ENCODE measurements at regions not wholly inside any gene's neighbourhood (a gene's known extent, or its start where the extent isn't known, plus 50 kb on each side); places are given as distances from the start of the nearest gene placed in this dataset.

DNA sequence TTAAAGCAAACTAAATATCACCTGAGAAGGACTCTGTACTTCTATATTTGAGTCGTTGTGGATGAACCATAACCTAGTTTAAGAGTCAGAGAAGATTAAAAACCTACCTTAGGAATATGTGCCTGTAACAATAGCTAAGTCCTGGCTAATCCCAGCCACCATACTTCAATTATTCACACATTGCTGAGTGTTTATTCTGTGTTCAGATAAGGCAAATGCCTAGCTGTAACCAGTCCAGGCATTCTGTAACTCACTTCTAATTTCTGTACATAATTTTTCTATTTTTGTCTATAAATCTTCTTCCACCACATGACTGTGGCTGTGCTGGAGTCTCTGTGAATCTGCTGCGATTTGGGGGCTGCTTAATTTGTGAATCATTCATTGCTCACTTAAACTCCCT is 441.9 kb upstream of the ADAMTS5 start:
- Histone ChIP-seq H3K27ac (no peak overlapping the region), H3K4me1 (peaks cover 0 to 5% (median 0%) of the 10 kb centered on the region in 4 donors), H3K27me3 (no peaks in the 10 kb centered on the region), H3K9me3 (no peaks in the 10 kb centered on the region), H3K4me3 (no peak overlapping the region), H3K36me3 (no peaks in the 10 kb centered on the region)
- TF ChIP-seq, protein P1, sequence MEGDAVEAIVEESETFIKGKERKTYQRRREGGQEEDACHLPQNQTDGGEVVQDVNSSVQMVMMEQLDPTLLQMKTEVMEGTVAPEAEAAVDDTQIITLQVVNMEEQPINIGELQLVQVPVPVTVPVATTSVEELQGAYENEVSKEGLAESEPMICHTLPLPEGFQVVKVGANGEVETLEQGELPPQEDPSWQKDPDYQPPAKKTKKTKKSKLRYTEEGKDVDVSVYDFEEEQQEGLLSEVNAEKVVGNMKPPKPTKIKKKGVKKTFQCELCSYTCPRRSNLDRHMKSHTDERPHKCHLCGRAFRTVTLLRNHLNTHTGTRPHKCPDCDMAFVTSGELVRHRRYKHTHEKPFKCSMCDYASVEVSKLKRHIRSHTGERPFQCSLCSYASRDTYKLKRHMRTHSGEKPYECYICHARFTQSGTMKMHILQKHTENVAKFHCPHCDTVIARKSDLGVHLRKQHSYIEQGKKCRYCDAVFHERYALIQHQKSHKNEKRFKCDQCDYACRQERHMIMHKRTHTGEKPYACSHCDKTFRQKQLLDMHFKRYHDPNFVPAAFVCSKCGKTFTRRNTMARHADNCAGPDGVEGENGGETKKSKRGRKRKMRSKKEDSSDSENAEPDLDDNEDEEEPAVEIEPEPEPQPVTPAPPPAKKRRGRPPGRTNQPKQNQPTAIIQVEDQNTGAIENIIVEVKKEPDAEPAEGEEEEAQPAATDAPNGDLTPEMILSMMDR (IDR thresholded peaks at IDR 0.05), result no peak
- TF ChIP-seq POLR2A (IDR thresholded peaks at IDR 0.05) (no peak), EP300 (IDR thresholded peaks at IDR 0.05) (no peak), POLR2AphosphoS5 (IDR thresholded peaks at IDR 0.05) (no peak)
- WGBS, 2 donors, result 54 to 64% methylated on average over 2 of the region's 2 CpGs
- ATAC-seq (ENCODE audit: low FRiP score in 2 of 2) (no peak), DNase-seq (no peak)

DNA sequence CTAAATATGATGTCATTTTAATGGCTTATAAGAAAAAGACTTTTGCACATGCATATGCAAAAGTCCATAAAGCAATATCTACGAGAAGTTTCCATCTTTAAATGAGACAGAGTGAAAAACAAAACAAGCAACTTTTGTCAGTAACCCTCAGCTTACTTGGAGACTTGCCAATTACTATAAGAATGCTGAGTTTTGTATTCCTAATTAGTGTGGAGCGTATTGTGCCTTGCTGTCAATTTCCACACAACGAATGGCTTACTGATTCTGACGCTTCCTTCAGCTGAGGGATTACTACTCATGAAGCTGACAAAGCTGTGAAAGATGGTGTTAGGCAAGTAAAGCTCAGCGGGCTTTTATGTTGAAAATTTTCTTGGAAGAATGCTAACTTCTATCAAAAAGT is 440.4 kb upstream of the ADAMTS5 start:
- WGBS, 2 donors, result 64 to 68% methylated on average over 5 of the region's 5 CpGs
- Histone ChIP-seq H3K36me3 (no peaks in the 10 kb centered on the region), H3K27ac (no peak overlapping the region), H3K9me3 (no peaks in the 10 kb centered on the region), H3K4me3 (no peak overlapping the region), H3K27me3 (no peaks in the 10 kb centered on the region), H3K4me1 (peaks cover 0 to 5% (median 0%) of the 10 kb centered on the region in 4 donors)
- ATAC-seq (ENCODE audit: low FRiP score in 2 of 2) (no peak), DNase-seq (no peak)
- no peak for TF ChIP-seq EP300 (IDR thresholded peaks at IDR 0.05)
- TF ChIP-seq, protein P1 (IDR thresholded peaks at IDR 0.05), result no peak
- TF ChIP-seq POLR2AphosphoS5 (IDR thresholded peaks at IDR 0.05), result no peak
- no peak for TF ChIP-seq POLR2A (IDR thresholded peaks at IDR 0.05)

DNA sequence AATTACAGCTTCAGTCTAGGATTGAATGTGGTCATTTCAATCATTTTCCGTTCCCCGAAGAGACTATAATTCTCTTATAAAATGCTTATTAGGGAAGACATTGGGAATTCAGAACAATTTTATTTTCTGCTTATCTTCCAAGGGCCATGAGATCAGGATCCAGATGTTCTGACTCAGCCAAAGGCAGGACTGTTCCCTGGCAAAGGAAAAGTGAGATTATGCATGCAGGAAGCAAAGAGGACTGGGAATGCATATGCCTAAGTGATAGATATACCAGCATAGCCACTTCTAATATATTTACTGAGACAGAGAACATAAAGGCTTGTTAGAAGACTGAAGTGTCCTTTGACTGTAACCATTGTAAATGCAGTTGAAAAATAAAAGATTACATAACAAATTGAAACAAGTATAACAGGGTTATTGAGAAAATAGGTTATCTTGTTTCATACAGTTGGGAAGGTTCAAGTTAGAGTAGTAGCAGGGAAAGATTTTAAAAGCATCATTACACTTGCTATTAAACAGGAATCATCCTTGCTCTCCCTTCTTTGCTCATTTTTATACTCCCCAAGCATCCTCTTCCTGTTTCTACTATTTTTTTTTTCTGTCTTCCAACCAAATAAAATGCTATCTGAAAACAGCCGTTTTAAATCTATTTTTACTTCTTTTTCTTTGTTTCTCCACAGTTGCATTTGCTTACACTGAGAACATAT is 439.6 kb upstream of the ADAMTS5 start:
- no peaks in the 10 kb centered on the region for H3K27me3 ChIP-seq
- H3K9me3 ChIP-seq, result no peaks in the 10 kb centered on the region
- H3K27ac ChIP-seq, result peak overlapping the region in 1 of 4 donors; percentile 14
- TF ChIP-seq POLR2AphosphoS5 (IDR thresholded peaks at IDR 0.05) (no peak), POLR2A (IDR thresholded peaks at IDR 0.05) (no peak), EP300 (IDR thresholded peaks at IDR 0.05) (no peak)
- TF ChIP-seq, protein P1 (IDR thresholded peaks at IDR 0.05), result no peak
- no peak overlapping the region for H3K4me3 ChIP-seq
- DNase-seq (no peak), ATAC-seq (ENCODE audit: low FRiP score in 2 of 2) (peak in 1 of 2 donors; percentile 81)
- WGBS, 2 donors, result 47 to 65% methylated on average over 3 of the region's 3 CpGs
- H3K4me1 ChIP-seq, result peaks cover 0 to 5% (median 0%) of the 10 kb centered on the region in 4 donors
- H3K36me3 ChIP-seq, result no peaks in the 10 kb centered on the region

DNA sequence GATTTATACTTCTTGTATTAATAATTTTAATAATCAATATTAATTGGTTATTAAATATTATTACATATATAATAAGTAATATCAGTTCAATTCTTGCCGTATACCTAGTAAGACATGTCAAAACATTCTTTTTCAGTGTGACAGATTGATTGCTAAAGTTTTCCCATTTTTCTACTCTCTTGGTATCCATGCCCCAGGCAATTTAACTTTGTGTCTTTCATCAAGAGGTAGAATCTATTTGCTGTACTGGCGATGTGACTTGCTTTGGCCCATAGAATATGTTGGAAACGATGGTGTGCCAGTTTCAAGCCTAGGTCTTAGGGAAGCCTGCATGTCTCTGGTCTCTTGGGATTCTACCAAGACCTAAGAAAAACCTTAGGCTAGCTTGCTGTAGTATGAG is 436.1 kb upstream of the ADAMTS5 start:
- Histone ChIP-seq H3K36me3 (no peaks in the 10 kb centered on the region), H3K4me1 (peaks cover 0 to 5% (median 0%) of the 10 kb centered on the region in 4 donors), H3K9me3 (no peaks in the 10 kb centered on the region), H3K27me3 (no peaks in the 10 kb centered on the region), H3K4me3 (no peak overlapping the region), H3K27ac (no peak overlapping the region)
- 92 to 94% methylated on average over 3 of the region's 3 CpGs for WGBS, 2 donors
- DNase-seq, result no peak
- no peak for TF ChIP-seq POLR2AphosphoS5 (IDR thresholded peaks at IDR 0.05)
- no peak for TF ChIP-seq POLR2A (IDR thresholded peaks at IDR 0.05)
- TF ChIP-seq, protein P1 (IDR thresholded peaks at IDR 0.05), result no peak
- no peak for TF ChIP-seq EP300 (IDR thresholded peaks at IDR 0.05)
- ATAC-seq (ENCODE audit: low FRiP score in 2 of 2), result no peak

DNA sequence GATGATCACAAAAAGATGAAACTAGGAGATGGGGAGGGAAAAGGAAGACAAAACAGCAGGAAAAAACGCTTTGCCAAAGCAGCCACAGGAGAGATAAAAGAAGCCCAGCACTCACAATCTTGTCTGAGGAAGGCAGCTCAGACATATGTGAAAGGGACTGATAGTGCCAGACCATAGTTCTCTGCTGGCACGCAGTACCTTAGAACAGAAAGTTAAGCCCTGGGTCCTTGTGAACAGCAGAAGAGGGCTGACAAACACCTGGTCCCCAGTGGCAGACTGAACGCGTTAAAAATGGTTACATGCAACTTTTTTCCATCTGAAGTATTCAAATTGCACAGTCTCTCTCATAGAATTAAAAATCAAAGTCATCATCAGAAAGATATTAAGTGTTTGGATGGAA is 433.2 kb upstream of the ADAMTS5 start:
- TF ChIP-seq POLR2A (IDR thresholded peaks at IDR 0.05) (no peak), POLR2AphosphoS5 (IDR thresholded peaks at IDR 0.05) (no peak)
- TF ChIP-seq, protein P1 (IDR thresholded peaks at IDR 0.05), result no peak

More for the DNA sequence above, 433.2 kb upstream of the ADAMTS5 start:
- Histone ChIP-seq H3K36me3 (no peaks in the 10 kb centered on the region), H3K4me1 (no peaks in the 10 kb centered on the region), H3K27me3 (no peaks in the 10 kb centered on the region), H3K27ac (no peak overlapping the region), H3K9me3 (no peaks in the 10 kb centered on the region), H3K4me3 (no peak overlapping the region)
- DNase-seq (no peak), ATAC-seq (ENCODE audit: low FRiP score in 2 of 2) (no peak)
- WGBS, 2 donors, result 58 to 67% methylated on average over 4 of the region's 4 CpGs
